ENCODE measurements at regions not wholly inside any gene's neighbourhood (a gene's known extent, or its start where the extent isn't known, plus 50 kb on each side); places are given as distances from the start of the nearest gene placed in this dataset.
"Not testable (repeated sequence)": the region's sequence is repeated elsewhere in the genome, so short reads cannot be mapped to it uniquely, and the experiment has no call there.

- no peak for DNase-seq
Measured at GRCh38 chr5:152623951-152624350, 218.9 kb upstream of the NMUR2 start.

GRCh38 chr5:152625696-152626095 is 220.6 kb upstream of the NMUR2 start:
- no peak for DNase-seq

- peak; percentile 70 for DNase-seq
Measured at GRCh38 chr5:152631221-152631620, 226.1 kb upstream of the NMUR2 start.

GRCh38 chr5:152632360-152632759 is 227.3 kb upstream of the NMUR2 start:
- peak; percentile 89 for DNase-seq

GRCh38 chr5:152634586-152634985 is 229.5 kb upstream of the NMUR2 start:
- peak; percentile 96 for DNase-seq

GRCh38 chr5:152638996-152639552 is 234.0 kb upstream of the NMUR2 start:
- peak; percentile 84 for DNase-seq

- no peak for DNase-seq
Measured at GRCh38 chr5:152641970-152642805, 237.1 kb upstream of the NMUR2 start.

- no peak for DNase-seq
Measured at GRCh38 chr5:152642880-152643279, 237.8 kb upstream of the NMUR2 start.

- DNase-seq, result no peak
Measured at GRCh38 chr5:152644029-152644728, 239.1 kb upstream of the NMUR2 start.

- DNase-seq, result peak; percentile 34
Measured at GRCh38 chr5:152649609-152650008, 244.5 kb upstream of the NMUR2 start.

- DNase-seq, result no peak
Measured at GRCh38 chr5:152650413-152650812, 245.3 kb upstream of the NMUR2 start.

GRCh38 chr5:152659470-152659869 is 254.4 kb upstream of the NMUR2 start:
- DNase-seq, result not testable (repeated sequence)

- no peak for DNase-seq
Measured at GRCh38 chr5:152673601-152674000, 268.5 kb upstream of the NMUR2 start.

GRCh38 chr5:152674403-152674802 is 269.3 kb upstream of the NMUR2 start:
- DNase-seq, result no peak

GRCh38 chr5:152676196-152676595 is 271.1 kb upstream of the NMUR2 start:
- DNase-seq, result no peak

- DNase-seq, result no peak
Measured at GRCh38 chr5:152683205-152683604, 278.1 kb upstream of the NMUR2 start.

- DNase-seq, result no peak
Measured at GRCh38 chr5:152686931-152687330, 281.9 kb upstream of the NMUR2 start.

- DNase-seq, result peak; percentile 92
Measured at GRCh38 chr5:152688561-152689249, 283.6 kb upstream of the NMUR2 start.

GRCh38 chr5:152689250-152689711 is 284.2 kb upstream of the NMUR2 start:
- no peak for DNase-seq

GRCh38 chr5:152694231-152694630 is 289.2 kb upstream of the NMUR2 start:
- DNase-seq, result no peak

- no peak for DNase-seq
Measured at GRCh38 chr5:152701305-152701949, 296.3 kb upstream of the NMUR2 start.

- no peak for DNase-seq
Measured at GRCh38 chr5:152704286-152704685, 299.2 kb upstream of the NMUR2 start.

Data from NCI-H446 treated with DMSO at 0.1 percent for 48 hours (cell line).